Activated CD8-positive, alpha-beta memory T cell treated with anti-CD3 and anti-CD28 coated beads, Interleukin-2, amount 50 U/mL, for 4 hours (primary cell): ENCODE measurements at regions not wholly inside any gene's neighbourhood (a gene's known extent, or its start where the extent isn't known, plus 50 kb on each side); places are given as distances from the start of the nearest gene placed in this dataset.

Source experiments
- DNase-seq: peaks from one replicate; pipeline ENCODE4 v3.0.0-alpha.2; 2020

DNA sequence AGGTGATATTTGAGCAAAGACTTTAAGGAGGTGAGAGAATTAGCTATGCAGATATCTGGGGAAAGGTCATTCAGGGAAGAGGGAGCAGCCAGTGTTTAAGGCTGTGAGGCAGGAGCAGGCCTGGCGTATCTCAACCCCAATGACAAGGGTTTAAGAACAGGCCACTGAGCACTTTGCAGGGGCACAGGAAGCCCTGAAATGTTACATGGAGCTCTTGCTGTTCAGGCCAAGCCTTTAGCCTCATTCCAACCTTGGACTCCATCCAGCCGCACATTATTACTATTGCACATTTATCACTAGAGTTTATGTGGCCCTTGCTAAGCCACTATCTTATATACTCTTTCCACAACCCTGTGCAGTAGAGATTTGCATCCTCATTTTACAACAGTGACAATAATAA, 114.0 kb downstream of the EFNB1 start:
- no peak for DNase-seq

DNA sequence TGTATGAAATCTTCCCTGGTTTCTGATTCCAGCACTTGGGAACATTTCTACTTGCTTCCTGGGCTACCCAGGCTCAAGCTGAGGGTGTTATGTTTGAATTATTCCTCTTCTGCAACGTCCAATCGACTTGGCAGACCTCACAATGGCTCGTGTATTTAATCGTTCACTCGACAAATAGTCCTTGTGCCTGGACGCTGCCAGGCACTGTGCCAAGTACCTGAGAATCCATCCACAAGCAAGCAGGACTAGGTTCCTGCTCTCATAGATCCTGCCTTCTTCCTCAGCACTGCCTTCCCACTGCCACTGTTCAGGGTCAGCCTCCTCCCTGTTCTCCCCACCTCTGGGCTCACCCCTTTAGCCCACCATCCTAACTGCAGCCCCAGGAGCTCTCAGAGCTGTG, 113.3 kb downstream of the EFNB1 start:
- no peak for DNase-seq

- DNase-seq = no peak
These were observed 112.6 kb downstream of the EFNB1 start for GRCh38 chrX:68941385-68941952.

DNA sequence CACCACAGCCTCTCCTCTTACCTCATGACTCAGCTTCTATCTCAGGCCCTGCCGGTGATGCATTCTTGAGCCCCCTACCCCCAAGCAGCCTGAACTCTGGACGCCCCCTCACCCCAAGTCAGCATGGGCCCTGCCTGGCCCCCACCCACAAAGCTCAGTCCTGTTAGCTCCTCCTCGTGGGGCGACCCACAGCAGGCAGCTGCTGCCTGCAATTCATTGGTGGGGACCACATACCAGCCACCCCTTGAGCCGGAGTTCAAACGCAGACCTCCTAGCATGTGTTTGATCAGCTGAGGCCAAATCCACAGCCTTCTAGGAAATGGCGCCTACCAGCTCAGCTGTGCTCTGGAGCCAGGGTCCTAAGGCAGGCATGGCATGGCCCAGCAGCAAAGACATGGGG, 111.8 kb downstream of the EFNB1 start:
- DNase-seq = no peak

- DNase-seq = no peak
These were observed 111.0 kb downstream of the EFNB1 start for GRCh38 chrX:68939868-68940267.

GRCh38 chrX:68938244-68939004, 109.6 kb downstream of the EFNB1 start:
- no peak for DNase-seq

DNA sequence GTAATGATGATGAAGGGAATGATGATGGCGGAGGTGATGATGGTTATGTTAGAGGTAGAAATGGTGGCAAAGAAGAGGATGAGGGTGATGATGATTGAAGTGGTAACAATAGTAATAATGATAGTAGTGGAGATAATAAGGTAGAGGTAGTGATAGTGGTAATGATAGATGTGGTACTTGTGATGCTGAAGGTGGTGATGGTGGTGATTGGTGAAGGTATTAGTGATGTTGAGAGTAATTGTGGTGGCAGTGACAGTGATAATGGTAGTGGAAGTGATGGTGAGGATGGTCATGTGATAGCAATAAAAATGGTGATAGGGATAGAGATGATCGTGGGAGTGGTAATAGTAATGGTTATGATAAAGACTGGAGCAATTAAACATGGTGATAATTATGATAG, 108.8 kb downstream of the EFNB1 start:
- no peak for DNase-seq

DNA sequence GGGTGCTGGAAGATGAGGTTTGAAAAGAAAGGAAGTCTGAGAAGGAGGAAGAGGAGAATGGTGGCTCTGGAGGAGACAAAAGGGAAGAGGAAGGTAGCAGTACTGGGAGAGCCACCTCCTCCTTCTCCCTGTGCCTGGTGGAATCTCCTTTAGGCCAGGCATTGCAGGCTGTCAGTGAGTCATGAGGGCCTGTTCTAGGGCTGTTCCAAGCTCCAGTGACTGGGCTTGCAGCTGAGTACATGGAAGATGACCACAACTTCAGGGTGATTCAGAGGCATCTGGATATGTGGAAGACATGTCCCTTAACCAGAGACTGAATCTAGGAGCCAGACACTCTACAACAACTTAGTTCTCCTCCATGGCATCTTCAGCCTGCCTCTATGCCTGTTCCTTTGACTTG, 107.8 kb downstream of the EFNB1 start:
- no peak for DNase-seq

GRCh38 chrX:68936126-68936525, 107.3 kb downstream of the EFNB1 start:
- no peak for DNase-seq

- no peak for DNase-seq
These were observed 106.5 kb downstream of the EFNB1 start for GRCh38 chrX:68935362-68935761.

- DNase-seq = no peak
These were observed 106.1 kb downstream of the EFNB1 start for GRCh38 chrX:68934922-68935321.

DNA sequence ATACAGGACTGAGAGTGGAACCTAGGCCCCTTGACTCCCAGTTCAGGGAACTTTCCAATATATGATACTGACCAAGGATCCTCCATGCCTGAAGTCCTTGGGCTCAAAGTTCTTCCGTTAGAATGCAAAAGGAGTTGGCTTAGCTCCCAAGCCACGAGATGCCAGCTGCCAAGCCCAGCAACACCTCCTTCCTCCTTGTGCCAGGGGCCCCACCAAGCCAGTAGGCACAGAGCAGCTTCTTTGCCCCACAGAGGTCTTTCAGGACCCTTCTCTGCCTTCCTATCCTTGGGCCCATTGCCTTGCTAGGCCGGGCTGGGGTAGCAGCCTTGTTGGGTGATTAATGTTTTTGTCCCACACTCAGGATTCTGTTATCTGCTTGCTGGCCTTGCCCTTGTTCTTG, 105.6 kb downstream of the EFNB1 start:
- no peak for DNase-seq

DNA sequence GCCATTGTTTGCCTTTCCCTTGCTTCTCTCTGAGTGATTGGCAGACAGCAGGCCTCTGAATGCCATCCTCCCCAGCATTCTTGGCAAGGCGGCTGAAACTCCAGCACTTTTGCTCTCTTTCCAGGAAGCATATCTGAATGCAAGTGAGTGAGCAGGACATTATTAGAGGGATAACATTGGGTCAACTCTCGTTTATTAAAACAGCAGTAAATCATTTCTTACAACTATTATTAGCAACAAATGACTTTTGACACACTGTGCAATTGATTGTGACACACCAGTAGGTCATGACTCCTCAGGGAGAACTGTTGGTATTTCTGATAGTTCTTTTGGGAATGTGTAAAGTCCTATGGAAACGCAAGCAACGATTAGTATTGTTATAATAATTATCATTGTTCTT, 103.8 kb downstream of the EFNB1 start:
- DNase-seq = no peak

- DNase-seq = no peak
These were observed 102.5 kb downstream of the EFNB1 start for GRCh38 chrX:68931345-68931744.

DNA sequence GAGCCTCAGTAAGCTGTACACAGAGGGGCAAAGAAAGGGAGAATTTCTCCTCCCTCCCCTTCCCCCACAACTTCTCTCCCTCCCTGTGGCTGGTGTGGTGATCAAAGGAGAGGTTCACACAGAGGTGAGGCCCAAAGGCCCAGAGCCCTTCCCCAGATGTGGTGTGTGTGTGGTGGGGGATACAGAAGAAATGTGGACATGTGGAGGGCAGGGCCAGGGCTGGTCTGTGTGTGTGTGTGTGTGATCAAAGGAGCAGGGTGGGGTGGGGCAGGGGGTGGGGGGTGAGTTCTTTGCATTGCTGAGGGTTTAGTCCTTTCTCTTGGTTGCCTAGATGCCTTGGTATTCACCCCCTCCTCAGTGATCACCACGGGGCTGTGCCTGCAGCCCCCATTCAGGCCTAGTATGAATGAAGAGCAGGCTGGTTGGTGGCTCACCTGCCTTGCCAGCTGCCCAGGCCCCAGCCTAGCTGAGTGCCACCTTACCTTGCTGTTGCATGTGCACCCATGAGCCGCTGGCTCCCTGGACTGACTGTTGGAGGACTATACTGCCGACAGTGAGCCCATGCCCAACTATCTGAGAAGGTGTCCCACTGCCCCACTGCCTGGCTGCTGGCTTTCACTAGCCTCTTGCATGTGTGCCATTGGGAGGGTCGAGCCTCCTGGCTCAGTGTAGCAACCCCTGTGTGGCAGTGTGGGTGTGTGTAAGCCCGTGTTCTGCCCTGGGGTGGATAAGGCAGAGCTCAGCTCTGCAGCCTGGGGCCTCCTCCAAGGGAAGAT, 101.9 kb downstream of the EFNB1 start:
- DNase-seq = no peak

DNA sequence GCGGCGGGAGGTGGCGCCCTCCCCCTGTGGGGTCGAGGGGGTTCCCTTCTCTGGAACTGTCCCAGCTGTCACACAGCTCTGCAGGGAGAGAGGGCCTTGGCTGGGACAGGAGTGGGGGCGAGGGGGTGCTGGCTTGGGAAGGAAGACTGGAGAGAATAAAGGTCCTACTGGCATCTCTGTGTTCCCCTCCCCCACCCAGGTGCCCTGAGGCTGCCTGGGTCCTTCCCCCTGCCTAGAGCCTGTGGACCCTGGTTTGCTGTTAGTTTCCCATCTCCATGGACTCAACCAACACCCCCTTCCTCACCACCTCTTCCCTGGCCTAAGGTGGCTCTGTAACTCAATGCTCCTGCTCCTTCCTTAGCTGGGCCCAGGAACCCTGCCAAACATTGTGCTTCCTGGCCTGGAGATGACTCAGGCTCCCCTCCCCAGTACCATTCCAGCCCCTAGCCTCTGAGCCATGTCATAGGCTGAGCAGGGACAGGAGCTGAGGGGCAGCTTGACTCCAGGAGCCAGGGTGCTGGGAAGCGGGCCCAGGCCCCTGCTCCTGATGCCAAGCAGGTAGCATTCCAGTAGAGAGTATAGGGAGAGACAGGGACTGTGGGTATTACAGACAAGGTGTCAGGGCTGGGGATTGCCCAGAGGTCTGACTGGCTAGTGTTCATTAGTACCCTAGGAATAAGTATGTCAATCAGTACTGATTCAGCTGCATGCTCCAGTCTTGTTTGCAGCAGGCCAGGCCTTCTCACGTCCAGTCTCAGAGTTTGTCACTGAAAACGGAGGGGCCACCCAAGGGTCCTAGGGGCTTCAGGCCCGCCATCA, 100.7 kb downstream of the EFNB1 start:
- no peak for DNase-seq

GRCh38 chrX:68928401-68928800, 99.6 kb downstream of the EFNB1 start:
- DNase-seq = no peak

- DNase-seq = no peak
These were observed 98.4 kb downstream of the EFNB1 start for GRCh38 chrX:68927178-68927577.

DNA sequence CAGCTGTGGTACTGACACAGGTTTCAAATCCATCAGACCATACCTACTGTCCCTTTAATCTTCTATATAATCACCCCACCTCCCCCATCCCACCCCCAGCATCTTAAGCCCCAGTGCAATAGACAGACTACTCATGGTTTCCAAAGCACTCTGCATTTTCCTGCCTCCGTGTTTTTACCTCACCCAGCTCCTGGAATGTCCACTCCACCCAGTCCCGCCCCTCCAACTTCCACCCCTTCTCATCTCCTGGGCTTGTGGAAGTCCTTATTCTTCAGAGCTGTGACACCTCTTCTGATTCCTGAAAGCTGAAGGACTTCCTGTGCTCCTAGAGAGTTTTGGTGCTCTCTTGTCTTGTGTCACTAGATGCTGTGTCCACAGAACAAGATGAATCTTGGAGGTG, 94.3 kb downstream of the EFNB1 start:
- no peak for DNase-seq

DNA sequence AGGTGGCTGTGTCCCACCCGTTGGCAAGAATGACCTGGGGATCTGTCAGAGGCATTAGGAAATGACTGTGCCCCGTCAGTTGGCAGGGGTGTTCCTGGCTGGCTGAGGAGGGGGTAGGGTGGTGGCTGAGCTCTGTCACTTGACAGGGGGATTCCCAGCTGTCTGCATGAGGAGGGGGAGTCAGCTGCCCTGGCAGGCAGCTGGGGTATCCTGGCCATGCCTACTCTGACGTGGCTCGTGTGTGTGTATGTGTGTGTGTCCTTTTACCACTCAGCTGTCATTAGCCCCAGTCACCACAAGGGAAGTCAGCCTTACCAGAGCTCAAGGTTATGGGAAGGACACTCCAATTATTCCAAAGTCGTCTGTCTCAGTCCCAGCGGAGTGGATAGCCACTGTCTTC, 93.2 kb downstream of the EFNB1 start:
- DNase-seq = no peak

DNA sequence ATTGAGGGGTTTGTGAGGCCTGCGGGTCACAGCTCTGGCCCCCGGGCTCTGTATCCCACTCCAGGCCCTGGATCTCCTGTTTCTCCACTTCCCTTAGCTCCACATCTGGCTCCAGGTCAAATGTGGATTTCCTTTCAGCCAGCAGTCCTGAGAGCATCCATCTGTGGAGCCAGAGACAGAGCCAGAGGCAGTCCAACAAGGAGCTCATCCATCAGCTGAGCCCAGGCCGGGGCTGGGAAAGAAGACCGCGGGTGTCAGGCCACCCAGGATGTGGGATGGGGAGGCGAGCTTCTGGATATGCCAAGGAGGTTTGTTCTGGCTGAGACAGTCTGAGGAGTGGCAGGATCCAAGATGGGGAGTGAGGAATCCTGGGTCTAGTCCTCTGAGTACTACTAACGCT, 91.7 kb downstream of the EFNB1 start:
- no peak for DNase-seq

- no peak for DNase-seq
These were observed 90.9 kb downstream of the EFNB1 start for GRCh38 chrX:68919707-68920106.

DNA sequence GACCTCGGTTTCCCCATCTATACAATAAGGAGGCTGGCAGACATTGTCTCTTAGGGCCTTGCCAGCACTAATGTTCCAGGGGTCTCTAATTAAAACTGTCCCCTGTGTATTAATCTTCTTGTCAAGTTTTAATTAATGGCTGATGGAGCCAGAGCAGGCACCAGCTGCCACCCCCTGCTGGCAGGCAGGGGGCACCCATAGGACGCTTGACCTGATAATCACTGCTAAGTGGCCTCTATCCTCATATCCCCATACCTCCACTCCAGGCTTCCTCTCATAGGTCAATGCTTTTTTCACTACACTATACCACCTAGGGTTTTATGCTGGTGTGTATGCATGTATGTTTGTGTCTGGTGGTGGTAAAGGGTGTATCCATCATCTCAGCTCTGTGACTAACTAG, 89.4 kb downstream of the EFNB1 start:
- no peak for DNase-seq
